ENCODE measurements at regions not wholly inside any gene's neighbourhood (a gene's known extent, or its start where the extent isn't known, plus 50 kb on each side); places are given as distances from the start of the nearest gene placed in this dataset.

DNA sequence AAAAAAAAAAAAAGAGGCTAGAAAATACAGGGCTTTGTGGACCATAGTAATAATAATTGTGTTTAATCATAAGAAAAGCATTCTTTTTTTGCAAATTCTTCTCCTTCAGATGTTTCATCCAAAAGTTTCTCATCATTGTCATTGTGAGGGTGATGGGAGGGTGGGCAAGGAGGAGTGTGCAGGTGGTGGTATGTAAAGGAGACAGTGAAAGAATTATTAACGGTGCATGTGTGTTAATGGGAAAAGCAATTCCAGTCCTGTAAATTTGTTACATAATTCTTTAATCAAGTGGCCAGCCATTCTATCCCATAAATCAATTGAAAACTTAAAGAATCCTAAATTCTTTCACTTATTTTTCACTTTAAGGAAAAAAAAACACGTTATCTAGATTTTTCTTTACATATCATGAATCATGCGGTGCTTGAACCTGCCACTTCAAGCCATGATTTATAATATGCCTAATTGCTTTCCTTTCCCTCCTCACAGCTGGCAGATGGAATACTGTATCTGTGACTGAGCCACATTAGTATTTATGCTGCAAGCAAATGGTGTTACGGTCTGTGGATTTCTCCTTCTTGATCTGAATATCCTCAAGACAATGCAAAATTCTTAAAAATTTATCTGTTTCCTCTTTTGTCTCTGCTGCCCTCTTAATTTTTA lies 318.5 kb downstream of the JRKL start:
- TF ChIP-seq EP300 (IDR thresholded peaks at IDR 0.05), result no peak
- no peak for TF ChIP-seq MAFK (IDR thresholded peaks at IDR 0.05; ENCODE audit: partially characterized antibody)
- no peak for TF ChIP-seq POLR2A (IDR thresholded peaks at IDR 0.05; ENCODE audit: low read length)
- TF ChIP-seq, protein P1, sequence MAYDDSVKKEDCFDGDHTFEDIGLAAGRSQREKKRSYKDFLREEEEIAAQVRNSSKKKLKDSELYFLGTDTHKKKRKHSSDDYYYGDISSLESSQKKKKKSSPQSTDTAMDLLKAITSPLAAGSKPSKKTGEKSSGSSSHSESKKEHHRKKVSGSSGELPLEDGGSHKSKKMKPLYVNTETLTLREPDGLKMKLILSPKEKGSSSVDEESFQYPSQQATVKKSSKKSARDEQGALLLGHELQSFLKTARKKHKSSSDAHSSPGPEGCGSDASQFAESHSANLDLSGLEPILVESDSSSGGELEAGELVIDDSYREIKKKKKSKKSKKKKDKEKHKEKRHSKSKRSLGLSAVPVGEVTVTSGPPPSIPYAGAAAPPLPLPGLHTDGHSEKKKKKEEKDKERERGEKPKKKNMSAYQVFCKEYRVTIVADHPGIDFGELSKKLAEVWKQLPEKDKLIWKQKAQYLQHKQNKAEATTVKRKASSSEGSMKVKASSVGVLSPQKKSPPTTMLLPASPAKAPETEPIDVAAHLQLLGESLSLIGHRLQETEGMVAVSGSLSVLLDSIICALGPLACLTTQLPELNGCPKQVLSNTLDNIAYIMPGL (CRISPR knock-in tag; IDR thresholded peaks at IDR 0.05; ENCODE audit: borderline replicate concordance), result no peak
- no peak for TF ChIP-seq CBX2 (IDR thresholded peaks at IDR 0.05; ENCODE audit: borderline replicate concordance, low read depth)
- TF ChIP-seq ZC3H11A (IDR thresholded peaks at IDR 0.05), result no peak
- no peak for TF ChIP-seq MYC (IDR thresholded peaks at IDR 0.05; ENCODE audit: borderline replicate concordance, low read length)
- TF ChIP-seq CTCF (IDR thresholded peaks at IDR 0.05), result no peak
- no peak for TF ChIP-seq ZFP36 (IDR thresholded peaks at IDR 0.05; ENCODE audit: borderline replicate concordance, partially characterized antibody)
- no peak for TF ChIP-seq NFE2L2 (conservative IDR thresholded peaks at IDR 0.05; ENCODE audit: low read length)
- TF ChIP-seq, protein P2, sequence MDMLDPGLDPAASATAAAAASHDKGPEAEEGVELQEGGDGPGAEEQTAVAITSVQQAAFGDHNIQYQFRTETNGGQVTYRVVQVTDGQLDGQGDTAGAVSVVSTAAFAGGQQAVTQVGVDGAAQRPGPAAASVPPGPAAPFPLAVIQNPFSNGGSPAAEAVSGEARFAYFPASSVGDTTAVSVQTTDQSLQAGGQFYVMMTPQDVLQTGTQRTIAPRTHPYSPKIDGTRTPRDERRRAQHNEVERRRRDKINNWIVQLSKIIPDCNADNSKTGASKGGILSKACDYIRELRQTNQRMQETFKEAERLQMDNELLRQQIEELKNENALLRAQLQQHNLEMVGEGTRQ (IDR thresholded peaks at IDR 0.05), result no peak
- no peak for TF ChIP-seq KDM1A (IDR thresholded peaks at IDR 0.05; ENCODE audit: low read depth)
- TF ChIP-seq RCOR1 (IDR thresholded peaks at IDR 0.05; ENCODE audit: low read depth, low read length), result no peak

All from A549 (cell line).